ENCODE measurements at regions not wholly inside any gene's neighbourhood (a gene's known extent, or its start where the extent isn't known, plus 50 kb on each side); places are given as distances from the start of the nearest gene placed in this dataset.

DNA sequence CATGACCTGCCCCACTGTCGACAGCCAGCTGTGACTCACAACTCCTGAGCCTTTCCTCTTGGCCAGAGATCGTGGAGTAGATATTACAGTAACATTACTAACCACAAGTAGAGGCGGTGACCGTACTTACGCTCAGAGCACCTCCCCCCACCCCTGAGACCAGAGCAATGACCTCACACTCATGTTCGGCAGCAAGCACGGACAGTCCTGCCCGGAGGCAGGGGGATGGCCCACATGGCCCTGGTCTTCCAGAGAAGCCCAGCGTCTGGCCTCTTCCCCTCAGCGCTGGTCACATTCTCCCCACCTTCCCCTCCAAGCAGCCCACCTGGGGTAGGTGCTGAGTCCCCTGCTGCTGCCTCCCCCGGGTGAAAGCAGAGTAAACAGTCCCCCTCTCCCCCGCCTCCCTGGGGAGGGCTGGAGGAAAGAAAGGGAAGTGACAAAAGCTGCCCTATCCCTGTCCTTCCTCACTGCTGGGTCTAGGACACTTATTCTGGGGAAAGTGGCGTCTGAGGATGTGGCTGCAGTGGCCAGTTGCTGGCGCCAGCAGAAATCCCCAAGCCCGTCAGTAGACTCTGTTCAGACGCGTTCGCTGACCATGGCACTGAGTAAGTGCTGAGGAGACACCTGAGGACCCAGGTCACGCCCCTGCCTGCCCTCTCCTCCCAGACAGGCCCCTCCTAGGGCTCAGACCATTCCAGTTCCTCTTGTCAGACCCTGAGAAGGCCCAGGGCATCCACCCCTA, 68.5 kb downstream of the MRPL14 start (continued):
- TF ChIP-seq, protein P1, sequence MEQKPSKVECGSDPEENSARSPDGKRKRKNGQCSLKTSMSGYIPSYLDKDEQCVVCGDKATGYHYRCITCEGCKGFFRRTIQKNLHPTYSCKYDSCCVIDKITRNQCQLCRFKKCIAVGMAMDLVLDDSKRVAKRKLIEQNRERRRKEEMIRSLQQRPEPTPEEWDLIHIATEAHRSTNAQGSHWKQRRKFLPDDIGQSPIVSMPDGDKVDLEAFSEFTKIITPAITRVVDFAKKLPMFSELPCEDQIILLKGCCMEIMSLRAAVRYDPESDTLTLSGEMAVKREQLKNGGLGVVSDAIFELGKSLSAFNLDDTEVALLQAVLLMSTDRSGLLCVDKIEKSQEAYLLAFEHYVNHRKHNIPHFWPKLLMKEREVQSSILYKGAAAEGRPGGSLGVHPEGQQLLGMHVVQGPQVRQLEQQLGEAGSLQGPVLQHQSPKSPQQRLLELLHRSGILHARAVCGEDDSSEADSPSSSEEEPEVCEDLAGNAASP (CRISPR knock-in tag; IDR thresholded peaks at IDR 0.05; ENCODE audit: borderline replicate concordance), result peak; percentile 84; the same call in 1 of the 2 replicates
- TF ChIP-seq NR2C2 (CRISPR knock-in tag; IDR thresholded peaks at IDR 0.05; ENCODE audit: borderline replicate concordance) (peak; percentile 30; the same call in 1 of the 2 replicates), PHF20 (CRISPR knock-in tag; IDR thresholded peaks at IDR 0.05) (no peak), ZNF205 (CRISPR knock-in tag; IDR thresholded peaks at IDR 0.05) (0 out of 2 replicates have a peak, but pooled peaks have one; percentile 43), ZNF343 (CRISPR knock-in tag; IDR thresholded peaks at IDR 0.05) (no peak), TEAD2 (CRISPR knock-in tag; IDR thresholded peaks at IDR 0.05) (no peak), ZNF501 (CRISPR knock-in tag; IDR thresholded peaks at IDR 0.05) (peak; percentile 83), ZNF773 (CRISPR knock-in tag; IDR thresholded peaks at IDR 0.05; ENCODE audit: borderline replicate concordance) (no peak), ZNF33A (CRISPR knock-in tag; IDR thresholded peaks at IDR 0.05; ENCODE audit: borderline replicate concordance) (no peak), ZNF619 (CRISPR knock-in tag; IDR thresholded peaks at IDR 0.05) (no peak), ZNF251 (CRISPR knock-in tag; IDR thresholded peaks at IDR 0.05) (no peak)
- TF ChIP-seq, protein P2, sequence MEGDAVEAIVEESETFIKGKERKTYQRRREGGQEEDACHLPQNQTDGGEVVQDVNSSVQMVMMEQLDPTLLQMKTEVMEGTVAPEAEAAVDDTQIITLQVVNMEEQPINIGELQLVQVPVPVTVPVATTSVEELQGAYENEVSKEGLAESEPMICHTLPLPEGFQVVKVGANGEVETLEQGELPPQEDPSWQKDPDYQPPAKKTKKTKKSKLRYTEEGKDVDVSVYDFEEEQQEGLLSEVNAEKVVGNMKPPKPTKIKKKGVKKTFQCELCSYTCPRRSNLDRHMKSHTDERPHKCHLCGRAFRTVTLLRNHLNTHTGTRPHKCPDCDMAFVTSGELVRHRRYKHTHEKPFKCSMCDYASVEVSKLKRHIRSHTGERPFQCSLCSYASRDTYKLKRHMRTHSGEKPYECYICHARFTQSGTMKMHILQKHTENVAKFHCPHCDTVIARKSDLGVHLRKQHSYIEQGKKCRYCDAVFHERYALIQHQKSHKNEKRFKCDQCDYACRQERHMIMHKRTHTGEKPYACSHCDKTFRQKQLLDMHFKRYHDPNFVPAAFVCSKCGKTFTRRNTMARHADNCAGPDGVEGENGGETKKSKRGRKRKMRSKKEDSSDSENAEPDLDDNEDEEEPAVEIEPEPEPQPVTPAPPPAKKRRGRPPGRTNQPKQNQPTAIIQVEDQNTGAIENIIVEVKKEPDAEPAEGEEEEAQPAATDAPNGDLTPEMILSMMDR (CRISPR knock-in tag; IDR thresholded peaks at IDR 0.05), result no peak
- TF ChIP-seq, protein P3, sequence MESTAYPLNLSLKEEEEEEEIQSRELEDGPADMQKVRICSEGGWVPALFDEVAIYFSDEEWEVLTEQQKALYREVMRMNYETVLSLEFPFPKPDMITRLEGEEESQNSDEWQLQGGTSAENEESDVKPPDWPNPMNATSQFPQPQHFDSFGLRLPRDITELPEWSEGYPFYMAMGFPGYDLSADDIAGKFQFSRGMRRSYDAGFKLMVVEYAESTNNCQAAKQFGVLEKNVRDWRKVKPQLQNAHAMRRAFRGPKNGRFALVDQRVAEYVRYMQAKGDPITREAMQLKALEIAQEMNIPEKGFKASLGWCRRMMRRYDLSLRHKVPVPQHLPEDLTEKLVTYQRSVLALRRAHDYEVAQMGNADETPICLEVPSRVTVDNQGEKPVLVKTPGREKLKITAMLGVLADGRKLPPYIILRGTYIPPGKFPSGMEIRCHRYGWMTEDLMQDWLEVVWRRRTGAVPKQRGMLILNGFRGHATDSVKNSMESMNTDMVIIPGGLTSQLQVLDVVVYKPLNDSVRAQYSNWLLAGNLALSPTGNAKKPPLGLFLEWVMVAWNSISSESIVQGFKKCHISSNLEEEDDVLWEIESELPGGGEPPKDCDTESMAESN (CRISPR knock-in tag; conservative IDR thresholded peaks at IDR 0.05), result no peak
- TF ChIP-seq, protein P4, sequence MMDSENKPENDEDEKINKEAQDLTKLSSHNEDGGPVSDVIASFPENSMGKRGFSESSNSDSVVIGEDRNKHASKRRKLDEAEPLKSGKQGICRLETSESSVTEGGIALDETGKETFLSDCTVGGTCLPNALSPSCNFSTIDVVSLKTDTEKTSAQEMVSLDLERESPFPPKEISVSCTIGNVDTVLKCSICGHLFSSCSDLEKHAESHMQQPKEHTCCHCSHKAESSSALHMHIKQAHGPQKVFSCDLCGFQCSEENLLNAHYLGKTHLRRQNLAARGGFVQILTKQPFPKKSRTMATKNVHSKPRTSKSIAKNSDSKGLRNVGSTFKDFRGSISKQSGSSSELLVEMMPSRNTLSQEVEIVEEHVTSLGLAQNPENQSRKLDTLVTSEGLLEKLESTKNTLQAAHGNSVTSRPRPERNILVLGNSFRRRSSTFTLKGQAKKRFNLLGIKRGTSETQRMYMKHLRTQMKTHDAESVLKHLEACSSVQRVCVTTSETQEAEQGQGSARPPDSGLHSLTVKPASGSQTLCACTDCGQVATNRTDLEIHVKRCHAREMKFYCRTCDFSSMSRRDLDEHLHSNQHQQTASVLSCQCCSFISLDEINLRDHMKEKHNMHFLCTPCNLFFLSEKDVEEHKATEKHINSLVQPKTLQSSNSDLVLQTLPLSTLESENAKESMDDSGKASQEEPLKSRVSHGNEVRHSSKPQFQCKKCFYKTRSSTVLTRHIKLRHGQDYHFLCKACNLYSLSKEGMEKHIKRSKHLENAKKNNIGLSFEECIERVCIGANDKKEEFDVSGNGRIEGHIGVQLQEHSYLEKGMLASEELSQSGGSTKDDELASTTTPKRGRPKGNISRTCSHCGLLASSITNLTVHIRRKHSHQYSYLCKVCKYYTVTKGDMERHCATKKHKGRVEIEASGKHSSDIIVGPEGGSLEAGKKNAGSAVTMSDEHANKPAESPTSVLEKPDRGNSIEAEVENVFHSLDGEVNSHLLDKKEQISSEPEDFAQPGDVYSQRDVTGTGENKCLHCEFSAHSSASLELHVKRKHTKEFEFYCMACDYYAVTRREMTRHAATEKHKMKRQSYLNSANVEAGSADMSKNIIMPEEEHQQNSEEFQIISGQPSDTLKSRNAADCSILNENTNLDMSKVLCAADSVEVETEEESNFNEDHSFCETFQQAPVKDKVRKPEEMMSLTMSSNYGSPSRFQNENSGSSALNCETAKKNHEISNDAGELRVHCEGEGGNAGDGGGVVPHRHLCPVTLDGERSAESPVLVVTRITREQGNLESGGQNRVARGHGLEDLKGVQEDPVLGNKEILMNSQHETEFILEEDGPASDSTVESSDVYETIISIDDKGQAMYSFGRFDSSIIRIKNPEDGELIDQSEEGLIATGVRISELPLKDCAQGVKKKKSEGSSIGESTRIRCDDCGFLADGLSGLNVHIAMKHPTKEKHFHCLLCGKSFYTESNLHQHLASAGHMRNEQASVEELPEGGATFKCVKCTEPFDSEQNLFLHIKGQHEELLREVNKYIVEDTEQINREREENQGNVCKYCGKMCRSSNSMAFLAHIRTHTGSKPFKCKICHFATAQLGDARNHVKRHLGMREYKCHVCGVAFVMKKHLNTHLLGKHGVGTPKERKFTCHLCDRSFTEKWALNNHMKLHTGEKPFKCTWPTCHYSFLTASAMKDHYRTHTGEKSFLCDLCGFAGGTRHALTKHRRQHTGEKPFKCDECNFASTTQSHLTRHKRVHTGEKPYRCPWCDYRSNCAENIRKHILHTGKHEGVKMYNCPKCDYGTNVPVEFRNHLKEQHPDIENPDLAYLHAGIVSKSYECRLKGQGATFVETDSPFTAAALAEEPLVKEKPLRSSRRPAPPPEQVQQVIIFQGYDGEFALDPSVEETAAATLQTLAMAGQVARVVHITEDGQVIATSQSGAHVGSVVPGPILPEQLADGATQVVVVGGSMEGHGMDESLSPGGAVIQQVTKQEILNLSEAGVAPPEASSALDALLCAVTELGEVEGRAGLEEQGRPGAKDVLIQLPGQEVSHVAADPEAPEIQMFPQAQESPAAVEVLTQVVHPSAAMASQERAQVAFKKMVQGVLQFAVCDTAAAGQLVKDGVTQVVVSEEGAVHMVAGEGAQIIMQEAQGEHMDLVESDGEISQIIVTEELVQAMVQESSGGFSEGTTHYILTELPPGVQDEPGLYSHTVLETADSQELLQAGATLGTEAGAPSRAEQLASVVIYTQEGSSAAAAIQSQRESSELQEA (CRISPR knock-in tag; IDR thresholded peaks at IDR 0.05; ENCODE audit: not compliant biosample characterization), result no peak
